Kidney epithelial cell (primary cell): ENCODE measurements at regions not wholly inside any gene's neighbourhood (a gene's known extent, or its start where the extent isn't known, plus 50 kb on each side); places are given as distances from the start of the nearest gene placed in this dataset.

ENCODE experiments used
- DNase-seq: peaks from one replicate; pipeline ENCODE4 v3.0.0-alpha.2; 2010; ENCODE audit warnings: low read depth
- H3K27me3 ChIP-seq: 2 replicates; pipeline ENCODE4 v1.6.0; 2011; ENCODE audit warnings: low read length; ENCODE audit not compliant: control insufficient read depth, insufficient read depth
- H3K36me3 ChIP-seq: 2 replicates; pipeline ENCODE4 v1.5.1; 2011; ENCODE audit warnings: low read length; ENCODE audit not compliant: control insufficient read depth, insufficient read depth
- H3K4me3 ChIP-seq: 2 replicates; pipeline ENCODE4 v1.5.1; 2011; ENCODE audit warnings: low read depth, mild to moderate bottlenecking, control low read depth, low read length
- TF ChIP-seq, protein P1 (sequence below): IDR thresholded peaks from 2 replicates; pipeline ENCODE4 v1.5.1; 2011; ENCODE audit warnings: mild to moderate bottlenecking, moderate library complexity, low read length, control low read depth, inconsistent platforms; ENCODE audit not compliant: insufficient read depth, poor library complexity, severe bottlenecking

GRCh38 chr15:31457631-31458526 is 131.2 kb downstream of the KLF13 start:
- TF ChIP-seq, protein P1, sequence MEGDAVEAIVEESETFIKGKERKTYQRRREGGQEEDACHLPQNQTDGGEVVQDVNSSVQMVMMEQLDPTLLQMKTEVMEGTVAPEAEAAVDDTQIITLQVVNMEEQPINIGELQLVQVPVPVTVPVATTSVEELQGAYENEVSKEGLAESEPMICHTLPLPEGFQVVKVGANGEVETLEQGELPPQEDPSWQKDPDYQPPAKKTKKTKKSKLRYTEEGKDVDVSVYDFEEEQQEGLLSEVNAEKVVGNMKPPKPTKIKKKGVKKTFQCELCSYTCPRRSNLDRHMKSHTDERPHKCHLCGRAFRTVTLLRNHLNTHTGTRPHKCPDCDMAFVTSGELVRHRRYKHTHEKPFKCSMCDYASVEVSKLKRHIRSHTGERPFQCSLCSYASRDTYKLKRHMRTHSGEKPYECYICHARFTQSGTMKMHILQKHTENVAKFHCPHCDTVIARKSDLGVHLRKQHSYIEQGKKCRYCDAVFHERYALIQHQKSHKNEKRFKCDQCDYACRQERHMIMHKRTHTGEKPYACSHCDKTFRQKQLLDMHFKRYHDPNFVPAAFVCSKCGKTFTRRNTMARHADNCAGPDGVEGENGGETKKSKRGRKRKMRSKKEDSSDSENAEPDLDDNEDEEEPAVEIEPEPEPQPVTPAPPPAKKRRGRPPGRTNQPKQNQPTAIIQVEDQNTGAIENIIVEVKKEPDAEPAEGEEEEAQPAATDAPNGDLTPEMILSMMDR, result no peak
- H3K4me3 ChIP-seq, result no peak overlapping the region
- H3K36me3 ChIP-seq, result no peaks in the 10 kb centered on the region
- H3K27me3 ChIP-seq, result peaks cover 2% of the 10 kb centered on the region
- DNase-seq, result no peak

- Histone ChIP-seq H3K4me3 (no peak overlapping the region), H3K27me3 (peaks cover 2% of the 10 kb centered on the region), H3K36me3 (no peaks in the 10 kb centered on the region)
- DNase-seq, result no peak
- TF ChIP-seq, protein P1, result no peak
These were observed 132.2 kb downstream of the KLF13 start for GRCh38 chr15:31458596-31459399.

DNA sequence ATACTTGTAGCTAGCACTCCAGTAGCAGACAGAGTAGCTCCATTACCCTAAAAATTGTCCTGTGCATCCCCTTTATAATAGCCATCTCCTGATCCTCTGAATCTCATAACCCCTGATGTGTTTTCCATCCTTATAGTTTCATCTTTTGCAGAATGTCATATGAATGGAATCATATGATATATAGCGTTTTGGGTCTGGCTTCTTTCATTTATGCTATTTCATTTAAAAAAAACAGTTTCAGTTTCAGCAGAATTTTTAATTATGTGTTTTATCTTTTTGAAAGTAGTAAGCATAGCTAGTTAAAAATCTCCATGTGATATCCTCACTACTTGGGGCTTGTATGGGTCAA is 132.7 kb downstream of the KLF13 start:
- DNase-seq, result no peak
- TF ChIP-seq, protein P1, result no peak
- Histone ChIP-seq H3K4me3 (no peak overlapping the region), H3K27me3 (peaks cover 2% of the 10 kb centered on the region), H3K36me3 (no peaks in the 10 kb centered on the region)

- H3K4me3 ChIP-seq, result no peak overlapping the region
- peaks cover 2% of the 10 kb centered on the region for H3K27me3 ChIP-seq
- no peak for DNase-seq
- H3K36me3 ChIP-seq, result no peaks in the 10 kb centered on the region
- TF ChIP-seq, protein P1, result no peak
These were observed 134.7 kb downstream of the KLF13 start for GRCh38 chr15:31461375-31461774.

- no peak for DNase-seq
- Histone ChIP-seq H3K27me3 (no peaks in the 10 kb centered on the region), H3K36me3 (no peaks in the 10 kb centered on the region), H3K4me3 (no peak overlapping the region)
- TF ChIP-seq, protein P1, result no peak
These were observed 135.4 kb downstream of the KLF13 start for GRCh38 chr15:31461911-31462480.
